HG03095 (cell line): ENCODE measurements at regions not wholly inside any gene's neighbourhood (a gene's known extent, or its start where the extent isn't known, plus 50 kb on each side); places are given as distances from the start of the nearest gene placed in this dataset.
"Not testable (repeated sequence)": the region's sequence is repeated elsewhere in the genome, so short reads cannot be mapped to it uniquely, and the experiment has no call there.

Experiments
- ATAC-seq: cut with Tn5 transposase; IDR thresholded peaks from one replicate; pipeline ENCODE4 v1.9.1; 2021; ENCODE audit warnings: moderate library complexity; ENCODE audit not compliant: unreplicated experiment

DNA sequence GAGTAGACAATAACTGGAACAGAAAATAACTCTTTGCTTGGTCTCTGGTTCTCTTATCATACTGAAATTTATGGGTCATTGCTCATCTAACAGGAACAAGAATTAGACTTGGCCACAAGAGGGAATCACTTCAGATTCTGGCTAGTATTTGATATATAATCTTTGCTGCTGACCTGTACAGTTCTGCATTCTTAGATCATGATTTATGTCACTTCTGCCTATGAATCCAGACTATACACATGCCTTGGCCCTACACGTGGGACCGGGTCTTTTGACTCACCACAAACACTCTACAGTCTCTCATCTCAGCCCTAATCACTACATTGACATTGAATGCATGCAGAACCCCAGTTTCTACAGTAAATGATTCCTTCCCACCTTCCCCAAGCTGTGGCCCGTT lies 162.5 kb upstream of the SOX2 start:
- no peak for ATAC-seq

DNA sequence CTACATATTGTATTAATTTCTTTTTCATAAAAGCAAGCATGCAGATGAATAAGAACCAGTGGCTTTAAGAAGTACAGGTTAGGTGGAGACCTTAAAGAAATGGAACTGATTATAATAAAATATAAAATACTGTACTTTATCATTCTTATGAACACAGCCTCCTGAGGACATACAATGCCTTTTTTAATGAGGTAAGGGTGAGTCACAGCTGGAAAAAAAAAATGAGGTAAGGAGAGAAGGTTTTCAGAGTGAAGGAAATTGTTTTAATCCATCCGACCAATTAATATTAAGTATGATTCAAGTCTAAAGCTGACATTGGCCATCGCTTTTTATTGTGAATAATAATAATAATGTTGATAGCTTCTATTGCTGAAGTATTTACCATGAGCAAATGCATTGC lies 170.3 kb upstream of the SOX2 start:
- no peak for ATAC-seq

DNA sequence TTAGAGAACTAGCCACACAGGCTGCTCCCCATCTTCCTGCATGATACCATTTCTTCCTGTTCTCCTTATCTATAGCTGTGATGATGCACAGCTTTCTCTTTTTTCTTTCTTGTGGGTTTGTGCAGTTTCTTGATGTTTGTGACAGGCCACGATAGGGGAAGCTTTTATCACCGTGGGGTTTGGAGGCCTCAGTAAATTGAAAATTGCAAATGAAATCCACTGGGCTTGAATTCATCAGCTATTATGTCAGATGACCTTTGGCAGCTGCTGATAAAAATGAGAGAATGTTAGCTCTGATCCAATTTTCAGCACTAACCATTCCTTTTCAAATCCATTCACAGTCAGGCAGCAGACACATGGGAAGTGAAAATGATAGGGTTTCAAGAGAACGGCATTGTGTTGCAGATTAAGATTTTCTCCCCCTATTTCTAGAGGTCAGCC lies 176.9 kb upstream of the SOX2 start:
- ATAC-seq: no peak

DNA sequence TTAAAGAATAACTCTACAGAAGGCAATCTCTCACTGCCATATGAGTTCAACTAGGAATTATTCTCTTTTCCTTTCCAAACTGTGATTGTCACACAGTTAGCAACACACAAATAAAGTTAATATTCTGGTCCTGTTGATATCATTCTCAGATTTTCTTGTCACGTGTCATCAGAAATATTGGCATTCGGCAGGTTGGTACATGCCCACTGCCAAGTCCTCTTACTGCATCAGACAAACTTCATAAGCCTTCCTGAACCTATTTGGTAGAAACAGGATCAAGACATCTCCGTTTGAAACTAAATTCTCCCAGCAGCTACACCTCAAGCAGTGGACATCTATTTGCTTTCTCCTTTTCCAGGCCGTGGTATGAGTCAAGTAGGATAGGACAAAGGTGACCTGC lies 177.9 kb upstream of the SOX2 start:
- no peak for ATAC-seq

DNA sequence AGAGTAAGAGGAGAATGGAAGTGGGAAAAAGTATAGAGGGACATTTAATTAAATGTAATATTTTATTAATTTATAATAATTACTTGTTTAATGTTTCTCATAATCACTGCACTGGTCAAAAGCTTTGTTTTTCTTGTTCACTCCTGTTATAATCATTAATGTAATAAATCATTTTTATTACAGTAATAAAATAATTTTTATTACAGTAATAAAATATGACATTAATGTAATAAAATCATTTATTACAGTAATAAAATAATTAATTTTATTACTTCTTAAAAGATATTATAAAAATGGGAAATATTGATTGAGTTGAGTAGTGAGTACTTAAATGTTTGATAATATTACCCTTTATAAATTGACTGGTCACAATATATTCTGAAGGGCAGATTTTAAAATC lies 181.1 kb upstream of the SOX2 start:
- ATAC-seq: no peak

DNA sequence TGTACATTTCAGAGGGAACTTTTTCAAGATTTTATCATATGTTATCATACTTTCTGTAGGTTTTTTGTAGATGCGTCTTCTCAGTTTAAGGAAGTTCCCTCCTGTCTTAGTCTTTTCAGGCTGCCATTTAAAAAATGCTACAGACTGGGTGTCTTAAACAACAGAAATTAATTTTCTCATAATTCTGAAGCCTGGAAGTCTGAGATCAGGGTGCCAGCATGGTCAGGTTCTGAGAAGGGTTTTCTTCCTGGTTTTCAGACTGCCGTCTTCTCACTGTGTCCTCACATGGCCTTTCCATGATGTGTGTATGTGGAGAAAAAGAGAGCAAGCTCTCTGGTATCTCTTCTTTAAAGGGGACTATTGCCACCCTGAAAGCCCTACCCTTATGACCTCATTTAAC lies 189.9 kb upstream of the SOX2 start:
- no peak for ATAC-seq

DNA sequence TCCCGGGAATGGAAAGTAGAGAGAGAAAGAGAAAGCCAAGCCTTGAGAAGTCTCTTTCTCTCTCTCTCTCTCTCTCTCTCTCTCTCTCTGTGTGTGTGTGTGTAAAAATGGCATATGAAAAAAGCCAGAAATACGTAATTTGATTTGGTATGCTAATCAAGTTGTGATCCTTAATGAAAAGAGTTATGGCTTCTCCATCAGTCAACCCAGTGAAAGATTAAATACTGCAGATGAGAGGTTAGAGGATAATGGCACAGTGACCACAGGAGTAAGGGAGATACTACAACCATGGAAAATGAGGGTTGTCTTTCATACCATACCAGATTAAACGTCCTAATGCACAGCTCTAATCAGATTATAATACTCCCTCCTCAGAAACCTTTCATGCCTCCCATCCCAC lies 193.5 kb upstream of the SOX2 start:
- ATAC-seq: no peak

DNA sequence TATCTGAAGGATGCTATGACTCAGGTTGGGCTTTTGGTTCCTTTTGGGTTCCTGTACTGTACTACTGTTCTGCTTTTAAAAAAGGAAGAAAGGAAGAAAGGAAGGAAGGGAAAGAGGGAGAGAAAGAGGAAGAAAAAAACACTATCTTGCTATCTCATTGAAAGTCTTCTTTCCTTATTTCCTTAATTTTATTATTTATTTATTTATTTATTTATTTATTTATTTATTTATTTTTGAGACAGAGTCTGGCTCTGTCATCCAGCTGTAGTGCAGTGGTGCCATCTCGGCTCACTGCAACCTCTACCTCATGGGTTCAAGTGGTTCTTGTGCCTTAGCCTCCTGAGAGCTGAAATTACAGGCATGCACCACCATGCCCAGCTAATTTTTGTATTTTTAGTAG lies 198.9 kb upstream of the SOX2 start:
- no peak for ATAC-seq

DNA sequence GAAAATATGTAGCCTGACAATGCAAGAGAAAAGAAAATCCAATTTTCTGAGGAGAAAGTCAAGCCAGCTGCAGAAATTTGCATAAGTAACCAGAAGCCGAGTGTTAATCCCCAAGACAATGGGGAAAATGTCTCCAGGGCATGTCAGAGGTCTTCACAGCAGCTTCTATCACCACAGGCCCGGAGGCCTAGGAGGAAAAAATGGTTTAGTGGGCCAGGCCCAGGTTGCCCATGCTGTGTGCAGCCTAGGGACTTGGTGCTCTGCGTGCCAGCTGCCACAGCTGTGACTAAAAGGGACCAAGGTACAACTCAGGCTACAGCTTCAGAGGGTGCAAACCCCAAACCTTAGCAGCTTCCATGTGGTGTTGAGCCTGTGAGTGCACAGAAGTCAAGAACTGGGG lies 201.2 kb upstream of the SOX2 start:
- no peak for ATAC-seq

DNA sequence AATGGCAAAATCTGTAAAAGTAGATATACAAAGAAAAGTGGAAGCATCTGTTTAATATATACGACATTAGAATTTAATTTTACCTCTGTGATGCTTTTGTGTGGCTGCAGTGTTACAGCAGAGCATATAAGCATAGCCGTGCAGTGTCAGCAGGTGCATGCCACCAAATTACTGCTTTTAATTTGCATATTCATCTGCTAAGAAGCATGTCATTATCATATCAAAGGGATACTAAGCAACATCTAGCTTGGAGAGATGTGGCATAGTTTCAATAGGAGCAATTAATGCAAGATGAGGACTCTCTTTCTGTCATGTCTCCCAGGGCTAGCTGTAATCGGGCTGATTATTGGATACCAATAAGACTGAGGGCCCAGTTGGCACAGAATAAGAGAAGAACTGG lies 214.4 kb upstream of the SOX2 start:
- ATAC-seq: no peak

DNA sequence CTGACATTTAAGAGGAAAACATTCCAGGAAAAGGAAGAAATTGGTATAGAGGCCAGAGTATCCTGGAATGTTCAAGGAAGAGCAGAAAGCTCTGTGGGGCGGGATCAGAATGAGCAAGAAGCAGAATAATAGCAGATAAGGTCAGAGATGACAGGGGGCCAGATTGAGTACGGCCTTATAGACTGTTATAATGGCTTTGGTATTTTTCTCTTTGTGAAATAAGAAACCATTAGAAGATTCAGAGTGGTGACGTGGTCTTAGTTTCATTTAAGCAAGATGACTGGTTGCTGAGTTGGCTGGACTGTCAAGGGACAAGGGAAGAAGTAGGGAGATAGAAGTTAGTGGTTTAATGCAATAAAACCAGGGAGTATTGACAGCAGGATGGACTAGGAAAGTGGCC lies 218.3 kb upstream of the SOX2 start:
- ATAC-seq: no peak

DNA sequence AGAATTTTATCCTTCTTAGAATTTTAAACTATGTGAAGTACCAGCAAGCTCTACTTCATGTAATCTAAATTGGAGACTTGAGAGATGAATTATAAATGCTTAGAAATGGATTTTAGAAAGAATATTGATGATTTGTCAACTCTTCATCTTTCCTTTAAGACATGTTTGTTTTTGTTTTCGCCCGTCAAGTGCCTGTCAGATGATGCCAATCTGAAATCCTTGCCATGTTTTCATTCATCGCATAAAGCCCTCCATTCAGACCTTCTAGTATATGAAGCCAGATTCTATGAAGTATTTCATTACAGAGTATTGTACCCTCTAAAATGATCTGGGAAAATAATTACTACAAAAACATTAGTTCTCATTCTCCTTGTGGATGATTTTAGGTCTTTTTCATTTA lies 223.2 kb upstream of the SOX2 start:
- no peak for ATAC-seq

DNA sequence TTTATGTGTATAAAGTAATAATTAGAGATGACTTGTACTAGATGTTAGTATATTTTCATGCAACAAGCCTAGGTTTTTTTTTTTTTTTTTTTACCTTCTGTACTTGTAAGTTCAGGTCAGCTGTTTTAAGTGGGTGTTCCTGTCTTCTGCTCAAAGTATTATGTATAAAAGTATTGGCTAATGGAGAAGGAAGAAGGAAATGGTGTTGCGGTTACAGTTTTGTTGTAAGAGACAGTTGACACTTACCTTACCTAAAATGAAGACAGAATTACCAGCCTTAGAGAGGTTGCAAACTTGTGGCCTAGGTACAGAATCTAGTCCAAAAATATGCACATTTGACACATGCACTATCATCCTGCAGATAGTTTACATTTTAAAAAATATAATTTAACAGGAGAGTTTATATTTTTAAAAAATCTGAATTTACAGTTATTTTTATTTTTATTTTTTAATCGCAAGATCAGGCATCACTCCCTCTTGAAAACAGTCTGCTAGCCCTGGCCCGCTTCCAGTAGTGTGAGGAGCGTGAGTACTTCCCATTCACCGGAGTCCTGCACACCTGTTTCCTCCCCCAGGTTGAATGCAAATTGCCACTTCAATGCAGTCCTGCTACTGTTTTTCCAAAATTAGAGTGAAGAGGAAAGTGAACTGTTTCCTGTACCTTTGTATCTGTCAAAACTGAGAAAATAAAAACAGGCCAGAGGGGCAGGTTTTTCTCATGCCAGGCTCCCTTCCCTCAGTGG lies 224.3 kb upstream of the SOX2 start:
- no peak for ATAC-seq

DNA sequence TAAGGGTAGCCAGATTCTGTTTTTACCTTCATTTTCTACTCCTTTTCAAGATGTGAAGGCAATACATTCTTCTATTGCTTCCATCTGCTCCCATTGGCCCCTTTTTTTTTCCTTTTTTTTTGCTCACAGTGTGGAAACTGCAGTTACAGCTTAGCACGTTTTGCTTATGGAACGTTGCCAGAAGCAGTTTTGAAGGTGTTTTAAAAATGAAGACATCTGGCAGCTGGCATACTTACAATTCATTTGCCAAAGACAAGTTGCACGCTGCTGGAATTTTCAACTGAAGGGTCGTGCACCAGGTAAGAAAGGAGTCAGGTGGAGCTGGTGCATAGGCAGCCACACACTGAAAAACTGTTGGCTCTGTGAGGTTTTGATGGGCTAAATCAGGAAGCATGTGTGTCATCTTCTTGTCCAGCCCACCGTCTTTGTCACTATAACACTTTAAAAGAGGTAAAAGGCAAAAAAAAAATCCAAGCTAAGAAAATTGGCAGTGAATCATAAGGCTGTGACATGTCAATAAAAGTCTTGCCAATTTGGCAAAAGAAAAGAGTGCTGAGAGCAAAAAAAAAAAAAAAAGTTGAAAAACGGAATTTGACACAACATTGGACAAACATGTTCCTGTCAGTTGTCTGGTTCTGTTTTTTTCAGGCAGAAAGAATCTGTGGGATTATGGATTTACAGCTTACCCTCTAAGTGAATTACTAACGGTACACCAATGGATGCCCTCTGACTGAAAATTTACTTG lies 225.4 kb upstream of the SOX2 start:
- ATAC-seq: no peak

DNA sequence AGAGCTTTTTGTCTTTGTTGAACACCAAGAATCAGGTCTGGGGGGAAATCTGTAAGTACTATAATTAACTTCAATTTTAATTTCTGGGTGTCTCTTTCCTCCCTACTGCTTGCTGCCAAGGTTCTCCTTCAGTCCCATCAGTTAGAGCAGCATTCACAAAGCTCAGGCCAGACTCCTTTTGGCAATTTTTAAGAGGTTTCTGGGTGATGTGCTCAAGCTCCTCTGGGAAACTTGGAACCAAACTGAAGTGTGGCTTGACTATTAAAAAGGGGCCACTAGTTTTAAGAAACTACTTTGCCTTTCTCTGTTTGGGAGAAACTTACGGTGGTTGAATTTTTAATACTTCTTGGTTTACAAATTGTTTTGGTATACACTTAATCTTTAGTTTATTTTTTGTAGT lies 227.7 kb upstream of the SOX2 start:
- no peak for ATAC-seq

DNA sequence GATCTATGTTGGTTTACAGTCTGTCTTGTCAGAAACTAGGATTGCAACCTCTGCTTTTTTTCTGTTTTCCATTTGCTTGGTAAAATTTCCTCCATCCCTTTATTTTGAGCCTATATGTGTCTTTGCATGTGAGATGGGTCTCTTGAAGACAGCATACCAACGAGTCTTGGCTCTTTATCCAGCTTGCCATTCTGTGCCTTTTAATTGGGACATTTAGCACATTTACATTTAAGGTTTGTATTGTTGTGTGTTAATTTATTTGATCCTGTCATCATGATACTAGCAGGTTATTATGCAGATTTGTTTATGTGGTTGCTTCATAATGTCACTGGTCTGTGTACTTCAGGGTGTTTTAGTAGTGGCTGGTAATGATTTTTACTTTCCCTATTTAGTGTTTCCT lies 236.6 kb upstream of the SOX2 start:
- ATAC-seq: not testable (repeated sequence)

DNA sequence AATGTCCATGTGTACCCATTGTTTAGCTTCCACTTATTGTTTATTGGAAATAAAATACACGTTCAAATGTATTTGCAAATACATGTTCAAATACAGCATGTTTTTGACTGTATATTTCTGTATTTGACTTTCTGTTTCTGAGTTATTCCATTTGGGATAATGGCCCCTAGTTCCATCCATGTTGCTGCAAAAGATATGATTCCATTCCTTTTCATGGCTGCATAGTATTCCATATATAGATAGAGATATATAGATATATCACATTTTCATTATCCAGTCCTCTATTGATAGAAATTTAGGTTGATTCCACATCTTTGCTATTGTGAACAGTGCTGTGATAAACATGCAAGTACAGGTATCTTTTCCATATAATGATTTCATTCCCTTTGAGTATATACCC lies 241.4 kb upstream of the SOX2 start:
- ATAC-seq: no peak

DNA sequence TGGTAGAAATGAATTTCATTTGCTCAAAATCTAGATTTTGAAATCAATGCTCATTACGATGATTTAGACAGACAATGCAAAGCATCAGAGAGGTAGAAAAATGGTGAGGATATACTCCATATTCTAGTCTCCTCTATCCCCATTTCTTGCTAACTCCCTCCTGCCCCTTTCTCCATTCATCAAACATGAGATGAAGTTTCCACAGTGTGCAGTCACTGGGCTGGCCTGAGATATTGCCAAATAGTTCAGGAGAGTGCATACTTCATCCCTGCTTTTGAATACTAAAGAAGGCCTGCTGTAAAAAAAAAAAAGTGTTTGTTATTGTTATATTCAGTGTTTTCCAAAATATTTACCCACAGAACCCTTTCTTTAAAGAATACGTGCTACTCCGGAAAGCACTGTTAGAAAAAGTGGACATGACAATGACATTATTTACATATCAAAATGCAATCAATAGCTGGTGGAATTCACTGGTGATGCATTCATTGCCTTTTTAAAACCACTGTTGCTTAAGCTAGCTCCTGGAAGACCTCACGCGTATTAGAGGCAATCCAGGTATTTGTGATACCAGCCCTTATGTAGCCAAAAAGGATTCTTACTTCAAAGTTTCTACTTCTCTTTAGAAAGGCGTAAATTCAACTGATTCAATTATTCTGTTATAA lies 247.6 kb upstream of the SOX2 start:
- no peak for ATAC-seq

DNA sequence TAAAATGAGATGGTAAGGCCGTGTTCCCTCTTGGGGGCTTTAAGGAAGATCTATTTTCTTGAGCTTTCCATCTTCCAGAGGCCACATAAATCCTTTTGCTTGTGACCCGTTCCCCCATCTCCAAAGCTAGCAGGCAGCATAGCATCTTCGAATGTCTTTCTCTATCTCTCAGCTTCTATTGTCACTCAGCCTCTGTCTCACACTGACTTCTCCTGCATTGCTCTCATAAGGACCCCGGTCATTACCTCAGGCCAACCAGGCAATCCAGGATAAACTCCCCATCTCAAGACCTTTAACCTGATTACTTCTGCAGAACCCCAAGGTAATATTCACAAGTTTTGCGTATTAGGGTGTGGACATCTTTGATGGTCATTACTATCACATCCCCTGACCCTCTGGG lies 250.3 kb upstream of the SOX2 start:
- ATAC-seq: no peak

DNA sequence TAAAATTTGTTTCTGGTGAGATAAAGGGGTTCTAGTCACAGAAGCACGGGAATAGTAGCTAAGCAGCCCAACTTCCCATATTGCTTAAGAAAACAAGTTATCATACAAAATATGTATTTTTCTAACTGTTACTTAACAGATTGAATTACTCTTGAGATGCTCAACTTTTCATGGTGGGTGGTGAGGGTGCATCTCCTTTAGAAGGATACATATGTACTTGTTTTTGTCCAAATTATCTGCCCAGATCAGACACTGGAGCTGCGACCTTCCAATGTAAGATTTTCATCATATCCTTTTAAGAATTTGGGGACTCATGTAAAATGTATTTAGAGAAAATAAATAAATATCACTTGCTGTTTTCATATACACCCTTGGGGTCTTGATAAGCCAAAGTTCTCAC lies 252.2 kb upstream of the SOX2 start:
- ATAC-seq: no peak

DNA sequence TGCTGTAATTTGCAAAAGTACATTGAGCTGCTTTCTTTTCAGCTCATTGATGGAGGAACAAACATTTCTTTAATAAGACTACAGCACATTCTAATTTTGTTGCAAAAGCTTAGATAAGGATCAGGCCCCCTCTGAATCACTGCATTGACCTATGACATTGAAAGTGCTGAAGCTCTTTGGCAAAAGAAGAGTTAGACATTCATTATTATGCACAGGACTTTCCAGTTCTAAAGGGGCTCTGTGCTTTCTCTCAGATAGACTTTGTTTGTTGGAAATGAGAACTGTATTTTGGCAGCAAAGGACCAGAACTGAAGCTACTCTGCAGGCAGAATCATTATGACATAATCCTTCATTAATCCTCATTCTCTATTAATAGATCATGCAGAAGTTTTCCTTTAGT lies 252.9 kb upstream of the SOX2 start:
- ATAC-seq: no peak

DNA sequence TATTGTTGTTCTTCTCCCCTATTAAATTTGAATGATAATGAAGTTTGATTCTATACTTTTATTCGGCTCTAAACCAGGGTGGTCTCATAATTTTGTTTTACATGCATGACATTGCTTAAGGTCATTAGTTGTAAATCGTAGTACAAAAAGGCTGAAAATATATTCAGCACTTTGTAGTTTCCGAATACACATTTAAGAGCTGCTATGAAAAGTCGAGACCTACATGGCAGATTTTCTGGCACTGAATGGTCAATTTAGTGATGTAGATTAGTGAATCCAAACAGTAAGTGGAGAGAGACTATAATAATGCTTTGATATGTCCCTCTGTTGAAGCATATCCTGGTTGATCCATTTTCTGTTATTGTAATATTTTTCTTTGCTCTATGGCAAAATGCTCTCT lies 254.0 kb upstream of the SOX2 start:
- no peak for ATAC-seq
